Neural progenitor cell (in vitro differentiated cells): ENCODE measurements at regions not wholly inside any gene's neighbourhood (a gene's known extent, or its start where the extent isn't known, plus 50 kb on each side); places are given as distances from the start of the nearest gene placed in this dataset.

Experiments used
- EZH2 ChIP-seq: fragments of 200-600 bp; sonication (generic); IDR thresholded peaks from 2 replicates; pipeline ENCODE4 v1.6.1; 2017; ENCODE audit warnings: antibody characterized with exemption, mild to moderate bottlenecking, moderate library complexity
- EZH2phosphoT487 ChIP-seq: fragments of 200-600 bp; sonication (generic); IDR thresholded peaks from 2 replicates; pipeline ENCODE4 v1.6.1; 2017; ENCODE audit warnings: antibody characterized with exemption
- TF ChIP-seq, protein P1 (sequence below): fragments of 200-600 bp; sonication (generic); IDR thresholded peaks from 2 replicates; pipeline ENCODE4 v1.5.1; 2017; ENCODE audit warnings: antibody characterized with exemption, mild to moderate bottlenecking

DNA sequence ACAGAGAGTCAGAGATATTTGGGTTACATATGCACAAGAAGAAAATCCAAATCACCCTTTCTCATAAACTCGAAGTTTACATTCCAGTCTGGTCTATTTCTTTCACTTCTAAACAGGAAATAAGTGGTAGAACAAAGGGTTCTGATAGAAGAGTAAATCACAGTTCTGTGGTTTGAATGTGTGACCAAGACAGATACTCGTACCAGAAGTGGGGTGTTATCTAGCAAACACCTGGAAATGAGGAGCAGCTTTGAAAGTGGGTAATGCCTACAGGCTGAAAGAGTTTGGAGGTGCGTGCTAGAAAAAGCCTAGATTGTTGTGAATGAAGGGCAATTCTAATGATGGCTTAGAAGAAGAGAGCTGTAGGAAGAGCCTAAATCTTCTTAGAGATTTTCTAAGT lies 74.7 kb downstream of the FH start:
- TF ChIP-seq, protein P1, sequence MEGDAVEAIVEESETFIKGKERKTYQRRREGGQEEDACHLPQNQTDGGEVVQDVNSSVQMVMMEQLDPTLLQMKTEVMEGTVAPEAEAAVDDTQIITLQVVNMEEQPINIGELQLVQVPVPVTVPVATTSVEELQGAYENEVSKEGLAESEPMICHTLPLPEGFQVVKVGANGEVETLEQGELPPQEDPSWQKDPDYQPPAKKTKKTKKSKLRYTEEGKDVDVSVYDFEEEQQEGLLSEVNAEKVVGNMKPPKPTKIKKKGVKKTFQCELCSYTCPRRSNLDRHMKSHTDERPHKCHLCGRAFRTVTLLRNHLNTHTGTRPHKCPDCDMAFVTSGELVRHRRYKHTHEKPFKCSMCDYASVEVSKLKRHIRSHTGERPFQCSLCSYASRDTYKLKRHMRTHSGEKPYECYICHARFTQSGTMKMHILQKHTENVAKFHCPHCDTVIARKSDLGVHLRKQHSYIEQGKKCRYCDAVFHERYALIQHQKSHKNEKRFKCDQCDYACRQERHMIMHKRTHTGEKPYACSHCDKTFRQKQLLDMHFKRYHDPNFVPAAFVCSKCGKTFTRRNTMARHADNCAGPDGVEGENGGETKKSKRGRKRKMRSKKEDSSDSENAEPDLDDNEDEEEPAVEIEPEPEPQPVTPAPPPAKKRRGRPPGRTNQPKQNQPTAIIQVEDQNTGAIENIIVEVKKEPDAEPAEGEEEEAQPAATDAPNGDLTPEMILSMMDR = no peak
- TF ChIP-seq EZH2 = no peak
- TF ChIP-seq EZH2phosphoT487 = no peak
